H1 (cell line): ENCODE measurements at regions not wholly inside any gene's neighbourhood (a gene's known extent, or its start where the extent isn't known, plus 50 kb on each side); places are given as distances from the start of the nearest gene placed in this dataset.

Experiments
- ASH2L ChIP-seq: fragments of 200-600, 300-600 bp; sonication (generic); IDR thresholded peaks from one replicate; pipeline ENCODE4 v1.7.1; 2017; ENCODE audit warnings: low read length
- CREB1 ChIP-seq: IDR thresholded peaks from 2 replicates; pipeline ENCODE4 v1.6.1; 2012; ENCODE audit warnings: inconsistent platforms
- TF ChIP-seq, protein P1 (sequence below): fragments of 300-600 bp; sonication (generic); IDR thresholded peaks from 2 replicates; pipeline ENCODE4 v1.7.1; 2012; ENCODE audit warnings: low read length, moderate library complexity, mild to moderate bottlenecking, inconsistent platforms; ENCODE audit not compliant: insufficient replicate concordance

DNA sequence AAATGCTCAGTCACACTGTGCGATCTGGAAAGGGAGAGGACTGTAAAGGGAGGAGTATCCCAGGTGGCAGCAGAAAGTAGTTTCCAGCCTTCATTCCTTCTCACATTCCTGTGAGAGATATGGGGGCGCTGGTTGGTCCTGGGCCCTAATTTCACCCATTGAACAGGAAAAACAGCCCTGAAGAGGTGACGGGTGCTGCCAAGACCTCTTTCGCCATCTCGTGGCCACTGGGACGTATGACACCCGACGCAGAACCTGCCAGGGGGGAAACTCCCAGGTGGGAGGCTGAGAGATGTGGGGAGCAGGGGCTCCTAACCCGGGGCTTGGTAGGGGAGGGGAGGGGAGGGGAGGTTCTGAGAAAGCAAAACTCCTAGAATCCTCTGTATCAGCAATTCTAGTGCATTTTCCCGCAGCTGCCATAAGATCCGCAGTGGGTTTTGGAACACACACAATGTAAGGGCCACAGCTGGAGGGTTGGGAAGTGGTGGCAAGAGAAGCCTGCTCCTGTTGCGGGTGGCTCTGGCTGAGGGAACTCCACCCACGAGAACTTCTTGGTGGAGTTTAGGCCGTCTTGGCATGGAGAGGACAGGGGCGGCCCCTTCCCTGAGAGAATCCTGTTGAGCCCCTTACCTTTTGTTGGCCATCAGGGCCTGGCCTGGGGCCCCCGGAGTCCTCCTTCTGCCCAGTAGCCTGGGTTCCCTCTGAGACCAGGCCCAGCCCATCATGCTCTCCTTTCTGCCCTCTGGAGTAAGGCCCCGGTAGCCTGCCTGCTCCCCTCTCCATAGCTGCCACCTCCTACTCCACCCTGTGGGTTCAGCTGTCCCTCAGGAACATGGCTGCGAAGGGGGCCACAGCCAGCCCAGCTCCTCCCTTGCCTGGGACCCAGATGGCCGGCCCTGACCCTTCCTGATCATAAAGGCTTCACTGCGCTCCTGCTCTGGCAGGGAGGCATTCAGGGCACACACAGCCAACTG is 134.1 kb downstream of the OR13H1 start (continued):
- TF ChIP-seq, protein P1, sequence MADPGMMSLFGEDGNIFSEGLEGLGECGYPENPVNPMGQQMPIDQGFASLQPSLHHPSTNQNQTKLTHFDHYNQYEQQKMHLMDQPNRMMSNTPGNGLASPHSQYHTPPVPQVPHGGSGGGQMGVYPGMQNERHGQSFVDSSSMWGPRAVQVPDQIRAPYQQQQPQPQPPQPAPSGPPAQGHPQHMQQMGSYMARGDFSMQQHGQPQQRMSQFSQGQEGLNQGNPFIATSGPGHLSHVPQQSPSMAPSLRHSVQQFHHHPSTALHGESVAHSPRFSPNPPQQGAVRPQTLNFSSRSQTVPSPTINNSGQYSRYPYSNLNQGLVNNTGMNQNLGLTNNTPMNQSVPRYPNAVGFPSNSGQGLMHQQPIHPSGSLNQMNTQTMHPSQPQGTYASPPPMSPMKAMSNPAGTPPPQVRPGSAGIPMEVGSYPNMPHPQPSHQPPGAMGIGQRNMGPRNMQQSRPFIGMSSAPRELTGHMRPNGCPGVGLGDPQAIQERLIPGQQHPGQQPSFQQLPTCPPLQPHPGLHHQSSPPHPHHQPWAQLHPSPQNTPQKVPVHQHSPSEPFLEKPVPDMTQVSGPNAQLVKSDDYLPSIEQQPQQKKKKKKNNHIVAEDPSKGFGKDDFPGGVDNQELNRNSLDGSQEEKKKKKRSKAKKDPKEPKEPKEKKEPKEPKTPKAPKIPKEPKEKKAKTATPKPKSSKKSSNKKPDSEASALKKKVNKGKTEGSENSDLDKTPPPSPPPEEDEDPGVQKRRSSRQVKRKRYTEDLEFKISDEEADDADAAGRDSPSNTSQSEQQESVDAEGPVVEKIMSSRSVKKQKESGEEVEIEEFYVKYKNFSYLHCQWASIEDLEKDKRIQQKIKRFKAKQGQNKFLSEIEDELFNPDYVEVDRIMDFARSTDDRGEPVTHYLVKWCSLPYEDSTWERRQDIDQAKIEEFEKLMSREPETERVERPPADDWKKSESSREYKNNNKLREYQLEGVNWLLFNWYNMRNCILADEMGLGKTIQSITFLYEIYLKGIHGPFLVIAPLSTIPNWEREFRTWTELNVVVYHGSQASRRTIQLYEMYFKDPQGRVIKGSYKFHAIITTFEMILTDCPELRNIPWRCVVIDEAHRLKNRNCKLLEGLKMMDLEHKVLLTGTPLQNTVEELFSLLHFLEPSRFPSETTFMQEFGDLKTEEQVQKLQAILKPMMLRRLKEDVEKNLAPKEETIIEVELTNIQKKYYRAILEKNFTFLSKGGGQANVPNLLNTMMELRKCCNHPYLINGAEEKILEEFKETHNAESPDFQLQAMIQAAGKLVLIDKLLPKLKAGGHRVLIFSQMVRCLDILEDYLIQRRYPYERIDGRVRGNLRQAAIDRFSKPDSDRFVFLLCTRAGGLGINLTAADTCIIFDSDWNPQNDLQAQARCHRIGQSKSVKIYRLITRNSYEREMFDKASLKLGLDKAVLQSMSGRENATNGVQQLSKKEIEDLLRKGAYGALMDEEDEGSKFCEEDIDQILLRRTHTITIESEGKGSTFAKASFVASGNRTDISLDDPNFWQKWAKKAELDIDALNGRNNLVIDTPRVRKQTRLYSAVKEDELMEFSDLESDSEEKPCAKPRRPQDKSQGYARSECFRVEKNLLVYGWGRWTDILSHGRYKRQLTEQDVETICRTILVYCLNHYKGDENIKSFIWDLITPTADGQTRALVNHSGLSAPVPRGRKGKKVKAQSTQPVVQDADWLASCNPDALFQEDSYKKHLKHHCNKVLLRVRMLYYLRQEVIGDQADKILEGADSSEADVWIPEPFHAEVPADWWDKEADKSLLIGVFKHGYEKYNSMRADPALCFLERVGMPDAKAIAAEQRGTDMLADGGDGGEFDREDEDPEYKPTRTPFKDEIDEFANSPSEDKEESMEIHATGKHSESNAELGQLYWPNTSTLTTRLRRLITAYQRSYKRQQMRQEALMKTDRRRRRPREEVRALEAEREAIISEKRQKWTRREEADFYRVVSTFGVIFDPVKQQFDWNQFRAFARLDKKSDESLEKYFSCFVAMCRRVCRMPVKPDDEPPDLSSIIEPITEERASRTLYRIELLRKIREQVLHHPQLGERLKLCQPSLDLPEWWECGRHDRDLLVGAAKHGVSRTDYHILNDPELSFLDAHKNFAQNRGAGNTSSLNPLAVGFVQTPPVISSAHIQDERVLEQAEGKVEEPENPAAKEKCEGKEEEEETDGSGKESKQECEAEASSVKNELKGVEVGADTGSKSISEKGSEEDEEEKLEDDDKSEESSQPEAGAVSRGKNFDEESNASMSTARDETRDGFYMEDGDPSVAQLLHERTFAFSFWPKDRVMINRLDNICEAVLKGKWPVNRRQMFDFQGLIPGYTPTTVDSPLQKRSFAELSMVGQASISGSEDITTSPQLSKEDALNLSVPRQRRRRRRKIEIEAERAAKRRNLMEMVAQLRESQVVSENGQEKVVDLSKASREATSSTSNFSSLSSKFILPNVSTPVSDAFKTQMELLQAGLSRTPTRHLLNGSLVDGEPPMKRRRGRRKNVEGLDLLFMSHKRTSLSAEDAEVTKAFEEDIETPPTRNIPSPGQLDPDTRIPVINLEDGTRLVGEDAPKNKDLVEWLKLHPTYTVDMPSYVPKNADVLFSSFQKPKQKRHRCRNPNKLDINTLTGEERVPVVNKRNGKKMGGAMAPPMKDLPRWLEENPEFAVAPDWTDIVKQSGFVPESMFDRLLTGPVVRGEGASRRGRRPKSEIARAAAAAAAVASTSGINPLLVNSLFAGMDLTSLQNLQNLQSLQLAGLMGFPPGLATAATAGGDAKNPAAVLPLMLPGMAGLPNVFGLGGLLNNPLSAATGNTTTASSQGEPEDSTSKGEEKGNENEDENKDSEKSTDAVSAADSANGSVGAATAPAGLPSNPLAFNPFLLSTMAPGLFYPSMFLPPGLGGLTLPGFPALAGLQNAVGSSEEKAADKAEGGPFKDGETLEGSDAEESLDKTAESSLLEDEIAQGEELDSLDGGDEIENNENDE, result no peak
- TF ChIP-seq CREB1 (0 out of 2 replicates have a peak, but pooled peaks have one; percentile 20), ASH2L (no peak)
